H1 (cell line): ENCODE measurements at regions not wholly inside any gene's neighbourhood (a gene's known extent, or its start where the extent isn't known, plus 50 kb on each side); places are given as distances from the start of the nearest gene placed in this dataset.

Experiments
- CTCF ChIP-seq, 3 experiments: IDR thresholded peaks; 1 replicate in 2 of 3; 2 replicates in 1 of 3; pipeline versions ENCODE4 v1.5.1 to v1.6.1; 2011; ENCODE audit warnings: low read length in 3 of 3, mild to moderate bottlenecking in 3 of 3, inconsistent platforms in 2 of 3, low read depth in 1 of 3, moderate library complexity in 1 of 3; ENCODE audit not compliant: insufficient read depth in 1 of 3; ENCODE audit errors: control extremely low read depth in 1 of 3
- HDAC2 ChIP-seq, 2 experiments: fragments of 300-600 bp in 1 of 2; sonication (generic) in 1 of 2; IDR thresholded peaks; 2 replicates each; pipeline ENCODE4 v1.6.1; 2011 to 2012; ENCODE audit warnings: low read depth in 2 of 2, low read length in 2 of 2, mild to moderate bottlenecking in 2 of 2, moderate library complexity in 2 of 2, borderline replicate concordance in 1 of 2, inconsistent platforms in 1 of 2
- POLR2A ChIP-seq, 2 experiments: IDR thresholded peaks; 1 replicate in 1 of 2; 2 replicates in 1 of 2; pipeline ENCODE4 v1.6.1; 2011; ENCODE audit warnings: low read depth in 2 of 2, low read length in 2 of 2, mild to moderate bottlenecking in 2 of 2; ENCODE audit errors: control extremely low read depth in 1 of 2
- POLR2AphosphoS5 ChIP-seq: IDR thresholded peaks from 2 replicates; pipeline ENCODE4 v1.6.1; 2011; ENCODE audit warnings: low read depth, low read length
- SIN3A ChIP-seq, 2 experiments: IDR thresholded peaks in 1 of 2; conservative IDR thresholded peaks in 1 of 2; 2 replicates each; pipeline ENCODE4 v1.6.1; 2011 to 2012; ENCODE audit warnings: low read length in 2 of 2, improper control_type of control experiment in 1 of 2, low read depth in 1 of 2, mild to moderate bottlenecking in 1 of 2
- SP2 ChIP-seq: IDR thresholded peaks from 2 replicates; pipeline ENCODE4 v1.6.1; 2012; ENCODE audit warnings: mild to moderate bottlenecking, low read length, inconsistent platforms
- SUZ12 ChIP-seq: fragments of 200-600 bp; sonication (generic); IDR thresholded peaks from 2 replicates; pipeline ENCODE4 v1.6.1; 2012; ENCODE audit warnings: mild to moderate bottlenecking, inconsistent platforms, low read length, moderate library complexity, mixed read lengths

DNA sequence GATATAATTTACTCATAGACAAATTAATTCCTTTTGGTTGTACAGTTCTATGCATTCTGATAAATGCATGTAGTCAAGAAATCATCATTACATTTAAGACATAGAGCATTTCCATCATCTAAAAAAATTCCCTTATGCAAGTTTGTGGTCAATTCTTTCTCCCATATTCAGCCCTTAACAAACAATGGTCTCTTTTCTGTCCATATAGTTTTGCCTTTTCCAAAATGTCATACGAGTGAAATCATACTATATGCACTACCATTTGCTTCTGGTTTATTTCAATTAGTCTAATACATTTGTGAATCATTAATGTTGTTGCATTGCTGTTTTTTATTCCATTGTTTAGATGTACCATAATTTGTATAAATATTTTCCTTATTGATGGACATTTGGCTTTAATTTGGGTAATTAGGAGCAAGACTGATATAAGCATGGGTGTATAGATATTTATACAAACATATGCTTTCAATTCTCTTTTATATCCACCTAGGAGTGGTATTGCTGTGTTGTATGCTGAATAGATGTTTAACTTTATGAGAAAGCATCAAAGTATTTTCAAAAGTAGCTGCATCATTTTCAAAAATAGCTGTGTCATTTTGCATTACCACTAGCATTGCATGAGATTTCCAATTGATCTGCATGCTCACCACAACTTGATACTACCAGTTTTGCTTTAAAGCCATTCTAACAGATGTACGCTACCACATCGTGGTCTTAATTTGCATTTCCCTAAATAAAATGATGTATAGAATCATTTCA lies 397.0 kb upstream of the ADAMTS5 start:
- no peak for TF ChIP-seq CTCF (IDR thresholded peaks at IDR 0.05; ENCODE audit: control extremely low read depth in 1 of 3, insufficient read depth in 1 of 3, low read depth in 1 of 3, low read length in 3 of 3)
- no peak for TF ChIP-seq POLR2A (IDR thresholded peaks at IDR 0.05; ENCODE audit: control extremely low read depth in 1 of 2, low read depth in 2 of 2, low read length in 2 of 2)
- no peak for TF ChIP-seq SUZ12
- no peak for TF ChIP-seq HDAC2 (IDR thresholded peaks at IDR 0.05; ENCODE audit: borderline replicate concordance in 1 of 2, low read depth in 2 of 2, low read length in 2 of 2)
- TF ChIP-seq SIN3A (conservative IDR thresholded peaks at IDR 0.05 in 1 of 2, IDR thresholded peaks at IDR 0.05 in 1 of 2; ENCODE audit: low read depth in 1 of 2, low read length in 2 of 2): no peak
- TF ChIP-seq SP2: no peak
- TF ChIP-seq POLR2AphosphoS5: no peak
